CD4-positive, alpha-beta T cell treated with Interleukin-6 at 100 ng/mL for 8 hours (primary cell): ENCODE measurements at regions not wholly inside any gene's neighbourhood (a gene's known extent, or its start where the extent isn't known, plus 50 kb on each side); places are given as distances from the start of the nearest gene placed in this dataset.

ENCODE experiments used
- DNase-seq: peaks from one replicate; pipeline ENCODE4 v3.0.0-alpha.2; 2020; ENCODE audit warnings: mixed read lengths, low spot score

DNA sequence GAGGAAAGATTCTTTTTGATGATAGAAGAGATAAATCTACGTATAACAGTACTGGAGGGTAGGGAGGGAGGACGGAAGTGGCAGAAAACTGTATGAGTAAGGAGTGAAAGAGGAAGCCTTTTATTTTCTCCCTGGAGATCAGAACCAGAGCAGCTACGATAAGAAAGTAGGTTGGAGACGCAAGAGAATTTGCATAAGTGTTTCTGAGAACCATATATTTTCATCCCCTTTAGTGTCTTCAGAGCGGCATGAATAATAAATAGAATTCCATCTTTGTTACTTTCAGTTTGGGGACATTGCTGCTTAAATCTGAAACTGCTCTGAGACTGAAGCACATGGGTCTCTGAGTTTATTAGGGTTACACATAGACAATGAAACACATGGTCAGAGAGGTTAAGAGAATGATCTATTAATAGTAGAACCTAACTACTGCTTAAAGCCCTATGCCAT, 230.2 kb upstream of the TNP1 start:
- DNase-seq: no peak

GRCh38 chr2:217086718-217087117, 226.9 kb upstream of the TNP1 start:
- no peak for DNase-seq

DNA sequence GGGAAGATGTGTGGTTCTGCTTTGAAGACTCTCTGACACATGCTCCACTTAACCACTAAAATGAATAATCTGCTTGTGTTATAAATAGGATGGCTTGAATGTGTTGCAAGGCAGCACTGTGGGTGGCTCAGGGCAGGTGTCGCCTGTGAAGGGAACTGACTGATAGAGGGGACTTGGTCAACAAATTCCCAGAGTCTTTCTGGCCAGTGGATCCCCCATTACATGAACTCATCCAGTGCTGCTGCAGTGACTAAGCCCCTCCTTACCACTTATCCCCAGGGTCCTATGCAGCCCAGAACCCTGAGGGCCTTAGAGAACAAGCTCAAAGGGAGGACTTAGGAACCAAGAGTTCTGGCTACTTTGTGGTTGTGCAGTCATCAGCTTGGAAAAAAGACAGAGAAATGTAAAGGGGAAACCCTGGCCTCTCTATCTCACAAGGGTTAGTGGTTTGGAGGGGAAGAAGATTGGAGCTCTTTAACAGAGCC, 226.2 kb upstream of the TNP1 start:
- DNase-seq: no peak

GRCh38 chr2:217085543-217085942, 225.7 kb upstream of the TNP1 start:
- no peak for DNase-seq

- DNase-seq: no peak
Measured at GRCh38 chr2:217081799-217082198, 221.9 kb upstream of the TNP1 start.

GRCh38 chr2:217079165-217079564, 219.3 kb upstream of the TNP1 start:
- no peak for DNase-seq

GRCh38 chr2:217077831-217078407, 218.1 kb upstream of the TNP1 start:
- no peak for DNase-seq

- no peak for DNase-seq
Measured at GRCh38 chr2:217076657-217077232, 216.9 kb upstream of the TNP1 start.

DNA sequence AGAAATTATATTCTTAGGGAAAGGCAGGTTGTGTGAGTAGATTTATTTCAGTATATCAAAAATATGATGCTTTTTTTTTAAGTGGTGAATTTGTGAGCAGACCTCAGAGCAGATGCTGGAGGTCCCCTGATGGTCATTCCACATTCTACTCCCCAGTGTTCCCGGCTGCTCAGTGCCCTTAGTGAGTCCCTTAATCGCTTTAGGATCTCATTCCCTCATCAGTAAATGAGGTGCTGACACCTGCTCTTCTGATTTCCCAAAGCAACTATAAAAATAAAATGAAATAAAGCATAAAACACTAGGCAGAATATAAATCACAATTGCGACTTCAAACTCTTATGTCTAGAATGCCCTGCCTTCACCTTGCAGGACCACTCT, 216.2 kb upstream of the TNP1 start:
- no peak for DNase-seq

GRCh38 chr2:217075268-217076057, 215.6 kb upstream of the TNP1 start:
- no peak for DNase-seq

GRCh38 chr2:217074576-217075255, 214.9 kb upstream of the TNP1 start:
- no peak for DNase-seq

DNA sequence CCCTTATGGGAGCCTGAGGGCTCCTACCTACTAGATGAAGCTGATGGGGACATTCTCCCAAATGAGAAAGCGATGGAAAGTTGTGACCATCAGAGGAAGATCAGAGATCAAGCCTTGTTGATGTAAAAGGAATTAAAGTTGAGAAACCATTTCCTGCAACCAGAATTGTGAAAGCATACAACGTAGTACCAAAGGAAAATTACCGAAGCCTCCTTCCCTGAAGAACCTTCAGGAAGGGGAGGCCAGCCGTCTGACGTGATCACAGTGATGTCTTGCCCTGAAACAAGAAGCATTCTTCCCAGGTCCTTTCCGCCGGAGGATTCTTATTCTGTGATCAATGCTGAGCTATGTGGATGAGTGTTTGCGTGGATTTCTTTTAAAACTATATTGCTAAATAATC, 211.6 kb upstream of the TNP1 start:
- no peak for DNase-seq

- no peak for DNase-seq
Measured at GRCh38 chr2:217070611-217071010, 210.7 kb upstream of the TNP1 start.

DNA sequence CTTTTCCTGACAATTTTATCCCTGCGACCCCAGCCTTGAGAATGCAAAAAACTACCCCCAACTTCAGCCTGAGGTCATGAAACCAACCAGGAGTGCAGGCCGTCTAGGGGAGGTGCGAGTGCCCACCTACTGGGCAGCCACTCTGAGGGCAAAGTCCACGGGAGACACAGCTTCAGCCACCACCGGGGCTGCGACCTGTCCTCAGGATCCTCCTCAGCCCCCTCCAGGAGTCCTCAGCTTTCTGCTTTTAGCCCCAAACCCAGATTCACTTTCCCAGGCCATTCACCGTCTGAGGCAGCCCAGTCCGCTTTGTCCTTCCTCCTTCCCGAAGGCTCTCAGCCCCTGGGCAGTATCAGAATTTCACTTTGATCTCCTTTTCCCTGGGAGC, 210.2 kb upstream of the TNP1 start:
- no peak for DNase-seq

- no peak for DNase-seq
Measured at GRCh38 chr2:217069263-217070042, 209.6 kb upstream of the TNP1 start.

DNA sequence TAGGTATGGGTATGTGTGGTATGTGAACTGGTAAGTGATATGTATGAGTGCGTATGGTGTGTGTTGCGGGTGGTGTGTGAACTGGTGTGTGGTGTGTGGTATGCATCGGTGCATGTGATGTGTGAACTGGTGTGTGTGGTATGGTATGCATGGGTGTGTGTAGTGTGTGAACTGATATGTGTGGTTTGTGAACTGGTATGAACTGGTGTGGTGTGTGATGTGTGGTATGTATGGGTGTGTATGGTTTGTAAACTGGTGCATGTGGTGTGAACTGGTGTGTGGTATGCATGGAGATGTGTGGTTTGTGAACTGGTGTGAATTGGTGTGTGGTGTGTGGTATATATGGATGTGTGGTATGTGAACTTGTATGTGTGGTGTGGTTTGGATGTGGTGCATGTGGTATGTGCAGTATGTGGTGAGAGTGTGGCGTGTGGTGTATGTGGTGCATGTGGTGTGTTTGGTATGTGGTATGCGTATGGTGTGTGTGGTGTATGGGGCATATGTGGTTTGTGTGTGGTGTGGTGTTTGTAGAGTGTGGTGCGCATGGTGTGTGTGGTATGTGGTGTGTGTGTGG, 208.9 kb upstream of the TNP1 start:
- DNase-seq: no peak

GRCh38 chr2:217067787-217068186, 207.9 kb upstream of the TNP1 start:
- DNase-seq: no peak

- DNase-seq: no peak
Measured at GRCh38 chr2:217066510-217067270, 206.8 kb upstream of the TNP1 start.

DNA sequence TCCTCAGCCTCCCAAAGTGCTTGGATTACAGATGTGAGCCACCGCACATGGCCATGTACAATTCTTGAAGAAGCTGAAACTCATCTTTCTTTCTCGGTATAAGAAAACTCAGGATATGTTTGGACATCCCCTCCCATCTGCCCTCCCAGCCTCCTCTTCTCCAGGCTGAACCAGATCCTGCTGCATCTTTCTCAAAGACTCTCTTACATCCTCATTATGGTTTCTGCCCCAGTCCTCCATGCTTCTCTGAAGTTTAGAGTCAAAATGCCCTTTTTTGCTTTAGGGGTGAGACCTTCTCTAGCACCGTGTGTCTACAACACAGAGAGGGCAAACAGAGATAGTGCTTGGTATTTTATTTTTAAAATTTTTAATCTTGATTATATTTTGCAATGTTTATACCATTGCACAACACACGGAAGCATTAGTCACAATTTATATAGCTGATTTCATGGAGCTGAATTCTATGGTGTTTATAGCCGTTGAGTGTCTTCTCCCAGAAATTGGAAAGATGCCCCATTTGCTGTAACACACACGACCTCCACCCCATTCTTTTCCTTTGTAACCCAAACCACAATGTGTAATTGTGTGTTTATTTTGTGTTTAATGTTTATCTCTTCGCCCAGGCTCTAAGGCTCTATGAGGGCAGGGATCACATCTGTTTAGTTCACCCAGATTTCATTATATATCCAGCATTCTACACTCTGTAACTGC, 206.0 kb upstream of the TNP1 start:
- no peak for DNase-seq

- no peak for DNase-seq
Measured at GRCh38 chr2:217065012-217065290, 205.1 kb upstream of the TNP1 start.
